AG04449 (cell line): ENCODE measurements at regions not wholly inside any gene's neighbourhood (a gene's known extent, or its start where the extent isn't known, plus 50 kb on each side); places are given as distances from the start of the nearest gene placed in this dataset.

Source experiments
- CTCF ChIA-PET: fragments of 350-600 bp; formaldehyde crosslinking; extraction: SDS; loops from one replicate; lab custom pipeline; 2021; ENCODE audit warnings: antibody characterized with exemption; lab: Yijun Ruan, JAX
- POLR2A ChIA-PET: fragments of 400-600, 350-600 bp; formaldehyde crosslinking; extraction: SDS; loops from one replicate; lab custom pipeline; 2020; ENCODE audit warnings: antibody characterized with exemption, inconsistent platforms; lab: Yijun Ruan, JAX
- DNase-seq: peaks from one replicate; pipeline ENCODE4 v3.0.0-alpha.2; 2010; ENCODE audit warnings: low read depth, low spot score
- H3K4me3 ChIP-seq: 2 replicates; pipeline ENCODE4 v1.5.1; 2011; ENCODE audit warnings: low read depth, mild to moderate bottlenecking, control low read depth, low read length
- CTCF ChIP-seq: IDR thresholded peaks from one replicate; pipeline ENCODE4 v1.5.1; 2011; ENCODE audit warnings: mild to moderate bottlenecking, moderate library complexity, low read length, control low read depth, inconsistent platforms; ENCODE audit not compliant: insufficient read depth; ENCODE audit errors: missing control alignments

DNA sequence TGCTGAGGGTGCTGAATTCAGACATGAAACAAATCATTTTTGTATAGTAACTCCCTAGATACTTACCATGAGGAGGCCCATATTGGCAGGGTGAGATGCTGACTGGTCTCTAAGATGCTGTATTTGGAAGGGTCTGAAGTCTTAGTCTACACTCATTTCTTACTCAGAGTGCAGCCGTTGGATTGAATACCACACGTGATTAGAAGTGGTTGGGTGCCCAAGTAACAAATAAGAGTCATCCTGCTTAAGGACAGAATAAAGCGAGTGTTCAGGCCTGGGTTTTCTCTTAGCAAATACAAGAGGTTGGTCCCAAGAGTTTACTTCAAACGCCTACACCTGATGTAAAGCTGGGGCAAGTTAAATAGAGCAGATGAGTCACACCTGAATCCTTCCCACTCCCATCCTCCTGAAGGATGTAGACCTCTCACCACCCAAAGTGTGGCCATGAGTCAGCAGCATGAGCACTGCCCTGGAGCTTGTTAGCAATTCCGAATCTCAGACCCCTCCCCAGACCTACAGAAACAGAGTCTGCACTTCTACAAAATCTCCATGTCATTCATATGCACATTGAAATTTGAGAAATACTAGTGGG, 284.6 kb upstream of the CDH5 start:
- ChIA-PET CTCF (interaction anchor here (0.5 kb wide), 1 partner anchor 38 kb away, joined by 3 read pairs; no protein-coding TSS in a partner anchor), POLR2A (interaction anchor here (1.2 kb wide), 1 partner anchor 24 kb away, joined by 4 read pairs; no protein-coding TSS in a partner anchor)
- no peak for TF ChIP-seq CTCF
- H3K4me3 ChIP-seq, result no peak overlapping the region
- no peak for DNase-seq

GRCh38 chr16:66079671-66080334, 286.7 kb upstream of the CDH5 start:
- ChIA-PET POLR2A (no interaction called here), CTCF (interaction anchor here (1.0 kb wide), 1 partner anchor 21 kb away, joined by 3 read pairs; no protein-coding TSS in a partner anchor)
- TF ChIP-seq CTCF, result no peak

GRCh38 chr16:66070140-66070917, 296.2 kb upstream of the CDH5 start:
- H3K4me3 ChIP-seq, result no peak overlapping the region
- no peak for DNase-seq
- ChIA-PET CTCF (interaction anchor here (1.9 kb wide), 1 partner anchor 15 kb away, joined by 4 read pairs; no protein-coding TSS in a partner anchor), POLR2A (interaction anchor here (1.1 kb wide), 1 partner anchor 12 kb away, joined by 3 read pairs; no protein-coding TSS in a partner anchor)
- no peak for TF ChIP-seq CTCF

More at GRCh38 chr16:66079671-66080334, 286.7 kb upstream of the CDH5 start:
- DNase-seq, result no peak
- H3K4me3 ChIP-seq, result no peak overlapping the region

DNA sequence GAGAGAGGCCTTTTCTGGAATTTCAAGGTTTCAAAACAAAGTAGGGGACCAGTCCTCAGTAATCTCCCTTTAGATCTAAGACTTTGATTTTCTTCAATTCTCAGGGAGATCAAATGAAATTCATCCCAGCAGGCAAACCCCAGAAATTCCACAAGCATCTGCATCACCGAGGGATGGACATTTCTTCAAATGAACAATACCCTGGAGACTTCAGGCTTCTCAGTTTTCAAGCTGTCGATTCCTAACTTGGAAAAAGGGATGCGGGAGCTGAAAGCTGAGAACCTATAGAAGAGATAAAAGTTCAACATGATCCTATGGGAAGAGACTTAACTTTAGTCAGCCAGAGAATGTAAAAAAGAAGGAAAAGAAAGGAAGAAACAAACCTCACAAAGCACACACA, 296.9 kb upstream of the CDH5 start:
- no peak overlapping the region for H3K4me3 ChIP-seq
- ChIA-PET CTCF (interaction anchor here (1.9 kb wide), 1 partner anchor 16 kb away, joined by 4 read pairs; no protein-coding TSS in a partner anchor), POLR2A (no interaction called here)
- no peak for DNase-seq
- TF ChIP-seq CTCF, result no peak

- no peak for DNase-seq
- ChIA-PET POLR2A (no interaction called here), CTCF (no interaction called here)
- H3K4me3 ChIP-seq, result no peak overlapping the region
- TF ChIP-seq CTCF, result no peak
Measured at GRCh38 chr16:66066404-66066803, 300.1 kb upstream of the CDH5 start.
